ENCODE measurements at regions not wholly inside any gene's neighbourhood (a gene's known extent, or its start where the extent isn't known, plus 50 kb on each side); places are given as distances from the start of the nearest gene placed in this dataset.

DNA sequence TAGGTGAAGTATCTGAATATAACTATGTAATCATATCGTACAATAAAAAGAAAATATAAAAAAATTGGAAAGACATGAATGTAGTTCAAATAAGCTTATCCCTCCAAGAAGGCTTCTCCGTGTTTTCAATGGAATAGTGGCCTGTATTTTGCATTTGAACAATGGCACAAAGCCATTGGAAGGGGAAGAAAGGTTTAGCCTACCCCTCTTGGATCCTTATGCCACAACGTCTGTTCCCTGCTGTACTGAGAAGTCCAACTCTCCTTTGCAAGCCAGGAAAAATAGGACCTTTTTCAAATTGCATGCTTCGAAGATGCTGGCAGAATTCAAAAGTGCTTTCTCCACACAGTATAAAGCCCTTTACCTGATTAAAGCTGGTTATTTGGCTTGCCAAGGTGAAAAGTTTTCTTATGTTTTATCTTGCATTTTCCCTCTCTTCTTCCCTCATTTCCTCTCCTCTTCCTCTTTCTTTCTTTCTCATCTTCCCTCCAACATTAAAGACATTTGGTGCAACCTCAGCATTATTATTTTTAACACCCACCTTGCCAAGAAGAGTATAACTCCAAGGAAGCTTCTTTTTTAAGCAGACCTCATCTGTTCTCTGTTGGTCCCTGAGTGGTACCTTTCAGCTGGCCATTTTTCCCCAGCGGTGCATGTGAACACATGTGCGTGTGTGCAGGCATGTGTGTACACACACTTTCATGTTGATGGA lies 968.6 kb upstream of the RBFOX1 start:
- DNase-seq, result no peak

DNA sequence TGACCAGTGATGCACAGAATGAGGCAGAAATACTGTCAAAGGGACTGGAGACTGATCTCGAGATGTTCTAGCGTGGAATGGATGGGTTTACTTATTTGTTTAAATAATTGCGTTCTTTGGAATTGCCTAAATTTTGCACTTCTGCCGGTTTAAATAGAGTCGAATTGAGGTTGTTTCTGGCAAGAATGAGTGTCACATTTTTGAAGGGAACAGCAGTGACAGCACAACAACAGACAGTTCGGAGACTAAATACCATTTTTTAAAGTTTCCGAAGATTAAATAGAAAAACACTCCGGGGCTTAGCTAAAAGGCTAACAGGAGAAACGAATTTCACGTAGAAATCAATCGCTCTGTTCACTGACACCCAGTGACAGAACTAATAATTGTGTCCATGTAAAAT lies 969.2 kb upstream of the RBFOX1 start:
- no peak for DNase-seq

- no peak for DNase-seq
Observed at GRCh38 chr16:6362321-6362720, 970.3 kb upstream of the RBFOX1 start.

DNA sequence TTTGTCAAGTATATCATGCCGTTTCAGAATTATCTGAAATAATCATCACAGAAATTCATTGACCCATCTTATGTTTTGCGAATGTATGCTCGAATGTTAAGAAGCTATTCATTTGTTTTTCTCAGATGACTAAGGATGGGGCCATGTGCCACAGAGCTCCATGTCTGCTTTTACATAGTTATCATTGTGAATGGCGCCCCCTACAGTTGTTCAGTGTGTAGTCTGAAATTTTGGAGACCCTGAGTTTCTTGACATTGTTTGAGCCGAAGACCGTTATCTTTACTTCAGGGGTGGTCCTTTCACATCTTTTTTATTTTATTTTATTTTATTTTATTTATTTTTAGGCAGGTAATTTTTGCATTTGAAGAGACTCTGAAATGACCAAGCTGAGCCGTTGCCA lies 972.0 kb upstream of the RBFOX1 start:
- no peak for DNase-seq

DNA sequence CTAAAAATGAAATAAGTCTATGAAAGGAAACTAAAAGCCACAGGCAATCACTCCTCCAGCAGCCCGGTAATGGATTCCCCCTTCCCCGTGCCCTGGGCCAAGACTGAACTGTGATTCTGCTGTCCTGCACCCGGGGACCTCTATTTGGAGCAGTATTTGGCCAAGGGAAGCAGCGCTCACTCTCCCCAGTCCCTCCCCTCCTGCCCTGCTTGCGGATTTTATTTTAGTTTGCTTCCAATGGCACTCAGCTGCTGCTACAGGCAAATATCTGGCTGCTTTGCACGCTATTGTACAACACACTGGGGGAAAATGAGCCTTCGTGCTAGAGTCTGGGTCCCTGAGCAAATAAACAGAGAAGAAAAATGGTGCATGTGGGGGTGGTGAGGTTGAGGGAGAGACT lies 975.7 kb upstream of the RBFOX1 start:
- no peak for DNase-seq

DNA sequence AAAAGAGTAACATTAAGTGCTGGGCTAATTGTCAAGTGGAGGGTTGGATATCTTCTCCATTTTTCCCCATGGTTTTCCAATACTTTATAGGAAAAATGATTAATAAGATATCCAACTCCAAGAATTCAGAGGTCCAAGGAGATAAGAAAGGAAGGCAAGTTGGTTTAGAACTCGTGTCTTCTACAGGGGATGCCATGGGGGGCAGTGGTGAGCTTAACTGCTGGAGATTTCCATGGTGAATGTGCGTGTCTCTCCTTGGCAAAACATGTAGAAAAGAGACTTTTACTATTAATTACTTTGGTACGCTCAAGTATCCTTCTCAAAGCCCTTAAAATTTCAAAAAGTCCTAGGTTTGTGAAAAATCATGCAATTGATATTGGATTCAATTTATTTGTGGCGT lies 982.9 kb upstream of the RBFOX1 start:
- DNase-seq, result no peak

GRCh38 chr16:6345090-6345489 lies 987.6 kb upstream of the RBFOX1 start:
- DNase-seq, result no peak

- no peak for DNase-seq
Observed at GRCh38 chr16:6343157-6343556, 989.5 kb upstream of the RBFOX1 start.

DNA sequence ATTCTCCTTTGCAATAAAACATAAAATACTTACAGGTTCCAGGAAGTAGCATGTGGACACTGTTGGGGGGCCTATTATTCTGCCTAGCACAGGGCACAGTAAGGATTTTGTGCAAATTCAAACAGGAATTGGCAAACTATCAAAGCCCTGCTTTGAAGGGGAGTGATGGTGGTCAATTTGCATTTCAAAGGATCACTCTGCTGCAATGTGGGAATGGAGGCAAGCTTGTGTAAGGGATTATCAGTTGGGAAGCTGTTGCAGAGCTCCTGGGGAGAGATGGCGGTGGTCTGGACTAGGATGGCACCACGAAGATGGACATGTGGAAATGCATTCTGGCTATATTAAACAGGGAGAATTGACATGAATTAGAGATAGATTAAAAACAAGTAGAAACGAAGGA lies 990.7 kb upstream of the RBFOX1 start:
- no peak for DNase-seq

GRCh38 chr16:6335072-6335471 lies 997.6 kb upstream of the RBFOX1 start:
- no peak for DNase-seq

DNA sequence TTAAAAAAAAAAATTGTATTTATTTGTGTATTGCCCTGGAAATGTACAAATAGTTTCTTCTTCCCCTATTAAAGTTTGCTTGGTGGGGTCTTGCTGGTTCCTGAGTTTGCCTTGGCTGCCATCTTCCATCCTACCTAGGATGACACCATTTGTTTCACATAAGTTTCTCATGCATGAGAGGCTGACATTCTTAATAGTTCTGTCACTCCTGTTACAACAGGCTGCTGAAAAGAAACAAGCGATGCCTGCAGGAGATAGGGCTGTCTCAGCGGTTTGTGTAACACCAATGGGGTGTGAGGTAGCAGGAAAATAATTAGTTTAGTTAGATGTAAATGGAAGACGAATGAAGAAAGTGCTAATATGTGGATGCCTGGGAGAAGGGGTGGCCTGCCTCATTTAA lies 1000.9 kb upstream of the RBFOX1 start:
- DNase-seq, result no peak

DNA sequence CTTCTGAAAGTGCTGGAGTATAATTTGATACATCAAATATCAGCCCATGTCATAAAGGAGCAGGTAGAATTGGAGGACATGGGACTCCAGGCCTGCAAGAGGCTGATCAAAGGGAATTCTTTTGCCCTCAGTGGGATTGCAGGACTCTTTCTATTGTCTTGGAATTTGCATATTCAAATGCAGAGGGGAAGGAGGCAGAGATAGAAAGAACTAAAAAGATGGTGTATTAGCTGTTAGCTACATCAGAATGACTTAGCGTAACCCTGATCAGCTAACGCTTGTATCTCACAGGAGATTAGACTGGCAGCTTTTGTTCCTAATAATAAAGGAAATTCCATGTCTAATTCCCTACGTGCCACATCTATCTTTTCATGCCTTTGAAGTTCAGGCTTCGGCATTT lies 1014.7 kb upstream of the RBFOX1 start:
- DNase-seq, result no peak

GRCh38 chr16:6309271-6309670 lies 1023.4 kb upstream of the RBFOX1 start:
- no peak for DNase-seq

- DNase-seq, result no peak
Observed at GRCh38 chr16:6308176-6308575, 1024.5 kb upstream of the RBFOX1 start.

GRCh38 chr16:6300523-6300922 lies 1032.1 kb upstream of the RBFOX1 start:
- DNase-seq, result no peak

DNA sequence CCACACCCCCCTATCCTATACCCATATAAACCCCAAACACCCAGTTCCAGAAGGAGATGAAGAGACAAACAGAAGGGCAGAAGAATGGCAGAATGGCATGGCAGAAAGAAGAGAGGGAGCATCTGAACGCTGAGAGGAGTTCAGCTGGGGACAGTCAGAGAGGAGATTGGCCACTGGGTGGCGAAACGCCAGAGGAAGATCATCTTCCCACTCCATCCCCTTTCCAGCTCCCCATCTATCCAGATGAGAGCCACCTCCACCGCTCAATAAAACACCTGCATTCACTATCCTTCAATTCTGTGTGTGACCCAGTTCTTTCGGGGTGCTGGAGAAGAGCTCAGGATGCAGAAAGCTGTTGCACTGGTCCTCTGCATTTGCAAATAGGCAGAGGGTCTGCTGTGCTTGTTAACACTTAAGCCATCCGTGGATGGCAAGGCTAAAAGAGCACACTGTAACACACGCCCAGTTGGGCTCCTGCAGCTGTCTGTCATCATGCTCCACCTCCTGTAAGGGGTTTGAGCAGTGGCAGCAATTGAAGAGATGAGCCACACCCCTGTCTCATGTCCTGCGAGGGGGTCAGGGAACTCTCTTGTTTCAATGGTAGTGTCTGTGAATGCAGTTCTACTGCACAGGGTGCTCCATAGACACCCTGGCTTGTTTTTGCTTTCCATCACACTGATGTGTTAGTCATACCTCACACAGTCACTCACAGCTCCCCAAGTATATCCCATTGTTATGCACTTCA lies 1034.8 kb upstream of the RBFOX1 start:
- DNase-seq, result no peak

DNA sequence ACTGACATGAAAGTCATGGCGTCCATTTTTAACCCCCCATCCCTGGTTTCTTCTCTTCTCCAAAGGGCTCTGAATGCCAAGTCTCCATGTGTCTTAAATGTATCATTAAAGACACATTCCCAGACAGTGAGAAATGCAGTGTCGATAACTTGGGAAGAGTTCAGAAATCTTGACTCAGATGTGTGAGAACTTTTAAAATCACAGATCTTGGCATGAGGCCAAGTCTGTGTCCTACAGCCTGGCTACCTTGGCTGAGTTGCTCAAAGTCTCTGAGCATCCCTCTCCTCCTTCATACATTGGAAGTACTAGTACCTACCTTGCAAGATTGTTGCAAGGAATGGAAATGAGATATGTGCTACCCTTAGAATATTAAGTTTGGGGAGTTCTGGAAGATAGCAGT lies 1046.5 kb upstream of the RBFOX1 start:
- no peak for DNase-seq

GRCh38 chr16:6284731-6285130 lies 1047.9 kb upstream of the RBFOX1 start:
- DNase-seq, result no peak

- no peak for DNase-seq
Observed at GRCh38 chr16:6281994-6282393, 1050.7 kb upstream of the RBFOX1 start.

DNA sequence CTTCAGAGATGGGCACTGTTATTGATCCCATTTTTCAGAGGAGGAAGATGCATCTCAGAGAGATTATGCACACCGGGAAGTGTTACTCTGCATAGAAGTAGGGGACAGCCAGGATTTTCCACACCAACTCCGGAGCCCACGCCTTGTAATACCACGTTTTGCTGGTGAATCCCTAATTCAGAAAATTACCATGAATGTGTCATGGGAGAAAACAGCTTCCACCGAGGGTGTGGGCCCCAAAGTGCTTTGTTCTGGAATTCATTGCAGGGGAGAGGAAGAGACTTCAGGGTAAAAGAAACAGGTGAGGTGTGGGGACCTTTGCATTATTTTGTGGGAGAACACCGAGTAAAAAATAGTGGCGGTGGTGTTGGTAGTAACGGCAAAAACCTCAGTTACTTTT lies 1051.4 kb upstream of the RBFOX1 start:
- no peak for DNase-seq

DNA sequence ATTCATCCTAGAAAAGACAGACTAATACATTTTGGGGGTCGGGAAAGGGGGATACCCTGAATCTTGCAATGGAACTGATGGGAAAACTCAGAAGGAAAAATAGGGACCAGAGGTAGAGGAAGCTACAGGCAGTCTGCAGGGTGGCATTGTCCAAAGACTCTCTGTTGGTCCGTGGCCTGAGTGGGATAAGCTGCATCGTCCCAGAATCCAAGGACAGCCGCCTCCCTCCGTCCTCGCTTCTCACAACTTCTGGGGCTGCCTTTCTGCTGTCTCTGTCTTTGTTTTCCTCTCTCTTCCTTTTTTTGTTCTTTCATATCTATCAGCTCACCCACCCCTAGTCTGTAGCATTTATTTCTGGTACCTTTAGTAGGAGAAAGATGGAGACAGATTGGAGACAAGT lies 1052.6 kb upstream of the RBFOX1 start:
- no peak for DNase-seq

DNA sequence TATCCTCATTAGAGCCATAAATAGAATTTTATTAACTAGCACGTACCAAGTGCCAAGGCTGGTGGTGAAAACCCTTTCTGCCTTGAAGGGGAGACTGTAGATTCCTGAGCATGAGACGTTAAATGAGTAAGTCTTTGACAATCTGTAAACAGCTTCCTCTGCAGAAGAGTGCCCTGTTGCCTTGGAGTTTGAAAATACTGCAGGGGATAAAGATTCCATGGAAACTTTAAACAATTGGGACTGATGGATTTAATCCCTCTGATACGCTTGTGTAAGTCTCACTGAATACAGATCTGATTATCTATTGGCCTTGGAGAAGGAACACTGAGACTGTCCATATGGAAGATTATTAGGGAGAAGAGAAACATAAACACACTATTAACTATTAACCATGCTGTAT lies 1053.4 kb upstream of the RBFOX1 start:
- DNase-seq, result no peak

DNA sequence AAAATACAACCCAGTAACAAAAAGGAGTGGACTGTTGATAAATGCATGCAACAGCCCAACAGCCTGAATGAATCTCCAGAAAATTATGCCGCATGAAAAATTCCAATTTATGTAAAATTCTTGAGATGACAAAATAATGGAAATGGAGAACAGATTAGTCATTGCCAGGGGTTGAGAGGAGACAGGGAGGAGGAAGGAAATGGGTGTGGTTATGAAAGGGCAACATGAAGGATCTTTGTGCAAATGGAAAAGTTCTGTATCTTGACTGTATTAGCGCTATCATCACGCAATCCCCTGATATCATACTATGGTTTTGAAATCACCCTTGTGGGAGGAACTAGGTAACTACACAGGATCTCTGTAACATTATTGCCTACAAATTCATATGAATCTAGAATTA lies 1058.3 kb upstream of the RBFOX1 start:
- no peak for DNase-seq

DNA sequence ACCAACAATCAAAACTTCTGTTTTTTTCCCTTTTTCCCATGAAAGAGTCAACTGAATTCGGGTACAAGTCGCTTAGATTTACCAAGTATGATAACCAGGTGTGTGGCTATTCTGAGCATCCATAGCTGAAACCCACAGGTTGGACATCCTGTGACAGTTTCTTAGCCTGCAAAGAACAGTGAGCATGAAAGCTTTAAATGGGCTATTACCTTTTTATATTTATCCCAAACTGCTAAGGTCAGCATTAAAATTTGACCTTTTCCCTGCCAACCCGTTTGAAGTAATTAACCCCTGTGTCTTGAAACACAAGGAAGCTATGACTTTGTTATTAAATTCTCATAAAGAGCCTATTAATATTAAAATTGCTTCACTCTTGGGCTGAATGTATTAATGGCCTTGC lies 1065.0 kb upstream of the RBFOX1 start:
- DNase-seq, result no peak

- DNase-seq, result no peak
Observed at GRCh38 chr16:6266703-6267102, 1065.9 kb upstream of the RBFOX1 start.

Measured in inflammatory macrophage (primary cell).